ENCODE measurements at regions not wholly inside any gene's neighbourhood (a gene's known extent, or its start where the extent isn't known, plus 50 kb on each side); places are given as distances from the start of the nearest gene placed in this dataset.
A peak's percentile ranks its signal among the peaks of the same experiment; 100 is the strongest.
"Not testable (repeated sequence)": the region's sequence is repeated elsewhere in the genome, so short reads cannot be mapped to it uniquely, and the experiment has no call there.

DNA sequence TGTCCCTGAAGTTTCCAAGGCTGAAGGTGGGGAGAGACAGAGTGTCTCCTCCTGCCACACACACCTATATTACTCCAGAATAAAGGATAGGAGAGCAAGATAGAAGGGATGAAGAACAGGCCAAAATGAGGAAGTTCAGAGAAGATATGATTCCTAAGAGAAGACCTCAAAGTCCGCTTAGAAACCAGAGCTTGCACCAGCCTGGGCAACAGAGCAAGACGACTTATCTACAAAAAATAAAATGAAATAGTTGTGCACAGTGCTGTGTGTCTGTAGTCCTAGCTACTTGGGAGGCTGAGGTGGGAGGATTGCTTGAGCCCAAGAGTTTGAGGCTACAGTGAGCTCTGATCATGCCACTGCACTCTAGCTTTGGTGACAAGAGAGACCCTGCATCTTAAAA, 128.2 kb downstream of the HS3ST3B1 start:
- Mint-ChIP-seq H3K4me1 (peaks cover 38 to 62% of the 10 kb centered on the region in 2 donors), H3K9me3 (peaks cover 0 to 2% of the 10 kb centered on the region in 2 donors)

DNA sequence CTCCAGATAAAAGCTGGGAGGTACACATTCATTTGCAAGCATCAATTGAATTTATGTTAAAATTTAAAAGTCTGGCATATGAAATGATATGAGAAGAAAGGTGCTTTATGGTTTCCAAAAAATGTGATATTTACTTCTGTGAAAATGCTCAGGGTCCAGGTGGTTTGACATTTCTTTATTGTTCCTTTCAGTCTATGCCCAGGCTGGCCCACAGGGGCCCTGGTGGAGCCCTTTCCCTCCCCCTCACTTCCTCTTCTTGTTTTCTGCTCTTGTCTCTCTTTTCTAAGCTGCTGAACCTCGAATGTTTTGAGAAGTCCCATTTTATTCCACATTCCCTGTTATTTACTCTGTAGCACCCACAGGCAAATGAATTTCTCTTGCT, 127.8 kb downstream of the HS3ST3B1 start:
- DNase-seq (peak; percentile 48), ATAC-seq (replicated peaks) (peak; percentile 85 to 90)
- H3K9me3 Mint-ChIP-seq, result peaks cover 0 to 2% of the 10 kb centered on the region in 2 donors
- H3K27ac Mint-ChIP-seq, result peak overlapping the region; percentile 49
- H3K4me1 Mint-ChIP-seq, result peaks cover 38 to 63% of the 10 kb centered on the region in 2 donors
- H3K36me3 Mint-ChIP-seq, result no peaks in the 10 kb centered on the region
- H3K27me3 Mint-ChIP-seq, result no peaks in the 10 kb centered on the region
- H3K4me3 Mint-ChIP-seq, result peak overlapping the region; percentile 49 to 58

More for the DNA sequence above, 128.2 kb downstream of the HS3ST3B1 start:
- peak; percentile 33 to 41 for ATAC-seq (replicated peaks)
- peak overlapping the region; percentile 49 for H3K27ac Mint-ChIP-seq
- H3K27me3 Mint-ChIP-seq, result no peaks in the 10 kb centered on the region
- H3K4me3 Mint-ChIP-seq, result peak overlapping the region; percentile 49 to 58
- DNase-seq, result no peak
- H3K36me3 Mint-ChIP-seq, result no peaks in the 10 kb centered on the region

DNA sequence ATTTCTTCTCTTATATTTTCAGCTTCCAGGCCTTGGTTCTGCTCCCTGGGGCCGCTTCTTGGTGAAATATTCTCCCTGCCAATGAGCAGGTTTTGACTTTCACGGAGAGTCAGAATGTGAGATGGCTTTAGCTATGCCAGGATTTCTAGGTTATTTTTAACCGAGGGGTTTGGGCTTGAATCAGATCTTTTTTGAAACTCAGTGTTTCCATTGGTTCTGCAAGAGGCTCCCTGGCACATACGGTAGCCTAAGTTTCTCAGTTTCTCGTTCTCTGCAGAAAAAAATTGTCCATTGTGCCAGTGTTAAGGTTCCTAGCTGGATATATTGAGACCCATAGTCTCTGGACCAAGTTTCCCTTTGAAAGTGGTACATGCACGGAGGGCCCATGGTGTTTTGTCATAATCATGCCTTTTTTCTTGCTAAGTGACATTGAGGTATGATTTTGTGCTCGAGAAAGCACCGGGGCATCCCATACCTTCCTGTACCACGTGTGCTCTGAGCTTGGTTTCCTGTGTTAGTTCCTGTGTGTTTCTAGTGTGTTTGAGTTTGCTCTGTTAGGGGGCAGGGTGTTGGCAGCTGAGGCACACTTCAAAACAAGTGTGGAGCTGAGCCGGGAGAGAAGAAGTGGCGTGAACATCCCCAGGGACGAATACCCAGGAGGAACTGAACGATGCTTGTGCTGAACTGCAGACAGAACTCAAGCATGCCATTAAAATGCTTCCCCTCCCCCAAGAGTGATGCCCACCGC, 127.2 kb downstream of the HS3ST3B1 start:
- peak; percentile 73 for DNase-seq

DNA sequence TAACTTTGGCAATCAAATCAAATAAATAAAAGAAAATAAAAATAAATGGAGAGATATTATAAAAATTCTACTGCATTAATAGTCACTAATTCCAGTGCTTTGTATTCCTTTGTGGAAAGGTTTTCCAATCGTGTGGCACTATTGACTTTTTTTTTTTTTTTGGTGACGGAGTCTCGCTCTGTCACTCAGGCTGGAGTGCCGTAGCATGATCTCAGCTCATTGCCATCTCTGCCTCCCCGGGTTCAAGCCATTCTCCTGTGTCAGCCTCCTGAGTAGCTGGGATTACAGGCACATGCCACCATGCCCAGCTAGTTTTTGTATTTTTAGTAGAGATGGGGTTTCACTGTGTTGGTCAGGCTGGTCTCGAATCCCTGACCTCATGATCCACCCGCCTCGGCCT, 122.3 kb downstream of the HS3ST3B1 start:
- not testable (repeated sequence) for H3K36me3 Mint-ChIP-seq; H3K9me3 Mint-ChIP-seq; H3K27me3 Mint-ChIP-seq; H3K4me3 Mint-ChIP-seq; H3K27ac Mint-ChIP-seq; DNase-seq; ATAC-seq (replicated peaks)
- peaks cover 27 to 49% of the 10 kb centered on the region in 2 donors for H3K4me1 Mint-ChIP-seq

More for the DNA sequence above, 127.2 kb downstream of the HS3ST3B1 start:
- H3K36me3 Mint-ChIP-seq, result no peaks in the 10 kb centered on the region
- H3K4me3 Mint-ChIP-seq, result peak overlapping the region; percentile 49 to 58
- H3K27me3 Mint-ChIP-seq, result no peaks in the 10 kb centered on the region
- peak; percentile 94 for ATAC-seq (replicated peaks)
- H3K4me1 Mint-ChIP-seq, result peaks cover 38 to 64% of the 10 kb centered on the region in 2 donors
- peak overlapping the region; percentile 49 for H3K27ac Mint-ChIP-seq
- peaks cover 0 to 2% of the 10 kb centered on the region in 2 donors for H3K9me3 Mint-ChIP-seq

DNA sequence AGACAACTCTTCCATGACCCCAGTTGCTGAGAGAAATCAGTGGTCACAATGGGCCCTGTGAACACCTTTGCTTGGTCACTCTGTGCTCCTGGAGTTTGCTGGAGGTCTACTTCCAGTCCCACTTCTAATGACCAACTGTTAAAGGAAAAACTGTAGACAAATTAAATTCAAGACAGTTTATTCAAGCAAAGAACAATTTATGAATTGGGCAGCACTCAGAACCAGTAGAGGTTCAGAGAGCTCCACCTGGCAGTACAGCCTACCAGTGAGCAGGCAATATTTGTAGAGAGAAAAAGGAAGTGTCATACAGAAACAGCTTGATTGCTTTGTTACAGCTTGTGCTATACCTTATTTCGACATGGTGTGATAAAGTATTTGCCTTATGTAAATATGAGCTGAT, 116.5 kb downstream of the HS3ST3B1 start:
- Mint-ChIP-seq H3K9me3 (peaks cover 5 to 8% of the 10 kb centered on the region in 2 donors), H3K4me3 (no peak overlapping the region)

DNA sequence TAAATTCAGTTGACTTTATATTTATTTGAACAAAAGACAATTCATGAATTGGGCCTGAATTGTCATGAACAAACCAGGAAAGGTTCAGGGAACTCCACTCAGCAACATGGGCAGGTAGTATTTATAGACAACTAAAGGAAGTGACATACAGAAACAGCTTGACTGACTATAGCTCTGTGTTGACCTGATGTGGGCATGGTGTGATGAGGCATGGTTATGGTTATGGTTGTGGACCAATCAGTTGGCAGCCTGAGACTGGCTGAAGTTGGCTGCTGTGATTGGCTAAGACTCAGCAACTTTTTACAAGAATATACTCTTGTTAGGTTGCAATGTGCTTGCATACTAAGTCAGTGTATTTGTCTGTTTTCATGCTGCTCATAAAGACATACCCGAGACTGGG, 108.4 kb downstream of the HS3ST3B1 start:
- no peak overlapping the region for H3K4me3 Mint-ChIP-seq
- H3K27ac Mint-ChIP-seq, result no peak overlapping the region
- peaks cover 0 to 6% of the 10 kb centered on the region in 2 donors for H3K36me3 Mint-ChIP-seq
- H3K9me3 Mint-ChIP-seq, result peaks cover 0 to 5% of the 10 kb centered on the region in 2 donors
- peaks cover 0 to 6% of the 10 kb centered on the region in 2 donors for H3K27me3 Mint-ChIP-seq
- peaks cover 7 to 8% of the 10 kb centered on the region in 2 donors for H3K4me1 Mint-ChIP-seq
- ATAC-seq (replicated peaks) (no peak), DNase-seq (no peak)

More for the DNA sequence above, 116.5 kb downstream of the HS3ST3B1 start:
- ATAC-seq (replicated peaks), result no peak
- DNase-seq, result no peak
- Mint-ChIP-seq H3K27me3 (no peaks in the 10 kb centered on the region), H3K36me3 (peaks cover 0 to 2% of the 10 kb centered on the region in 2 donors), H3K4me1 (peaks cover 2 to 12% of the 10 kb centered on the region in 2 donors), H3K27ac (no peak overlapping the region)

DNA sequence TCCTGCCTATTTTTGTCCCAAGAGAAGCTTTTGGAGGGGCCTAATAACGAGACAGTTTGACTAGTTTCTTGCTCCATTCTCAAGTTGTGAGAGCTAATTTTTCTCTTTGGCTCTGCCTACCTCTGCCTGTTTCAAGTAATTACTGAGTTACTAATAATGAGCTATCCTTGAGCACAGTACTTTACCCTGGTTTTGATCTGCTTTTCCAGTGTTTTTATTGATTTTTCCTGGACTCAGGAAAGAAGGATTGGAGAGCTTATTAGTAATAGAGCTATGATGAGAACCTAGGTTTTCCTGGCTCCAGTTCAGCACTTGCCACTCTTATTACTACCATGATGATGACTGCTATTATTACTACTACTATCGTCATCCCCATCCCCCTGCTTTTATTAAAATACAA, 106.7 kb downstream of the HS3ST3B1 start:
- Mint-ChIP-seq H3K4me3 (no peak overlapping the region), H3K4me1 (peaks cover 14 to 20% of the 10 kb centered on the region in 2 donors), H3K36me3 (peaks cover 4 to 12% of the 10 kb centered on the region in 2 donors)

DNA sequence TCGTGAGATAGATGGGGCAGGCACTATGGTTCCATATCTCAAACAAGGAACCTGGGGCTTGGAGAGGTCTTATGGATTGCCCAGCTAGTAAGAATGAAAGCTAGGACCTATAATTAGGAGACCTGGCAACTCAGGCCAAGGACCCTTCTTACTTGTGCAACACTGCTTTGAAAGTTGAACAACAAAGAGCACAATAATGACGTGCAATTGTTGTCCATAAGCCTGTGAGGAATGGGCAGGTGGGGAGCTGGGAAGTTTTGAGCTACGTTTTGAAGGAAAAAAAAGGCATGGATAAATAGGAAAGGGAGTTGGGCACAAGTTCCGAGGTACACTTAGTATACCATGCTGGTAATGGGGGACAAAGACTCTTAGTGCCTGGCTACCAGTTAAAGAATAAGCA, 104.3 kb downstream of the HS3ST3B1 start:
- Mint-ChIP-seq H3K27ac (no peak overlapping the region), H3K36me3 (peaks cover 6 to 21% of the 10 kb centered on the region in 2 donors), H3K9me3 (peaks cover 5 to 15% of the 10 kb centered on the region in 2 donors), H3K27me3 (peaks cover 0 to 6% of the 10 kb centered on the region in 2 donors), H3K4me1 (peaks cover 15 to 20% of the 10 kb centered on the region in 2 donors), H3K4me3 (no peak overlapping the region)
- no peak for ATAC-seq (replicated peaks)
- DNase-seq, result no peak

More for the DNA sequence above, 106.7 kb downstream of the HS3ST3B1 start:
- DNase-seq, result no peak
- ATAC-seq (replicated peaks), result no peak
- Mint-ChIP-seq H3K9me3 (peaks cover 0 to 12% of the 10 kb centered on the region in 2 donors), H3K27me3 (peaks cover 0 to 6% of the 10 kb centered on the region in 2 donors), H3K27ac (no peak overlapping the region)
